GM21737 (cell line): ENCODE measurements at regions not wholly inside any gene's neighbourhood (a gene's known extent, or its start where the extent isn't known, plus 50 kb on each side); places are given as distances from the start of the nearest gene placed in this dataset.

ENCODE experiments used
- ATAC-seq: cut with Tn5 transposase; IDR thresholded peaks from one replicate; pipeline ENCODE4 v1.9.1; 2021; ENCODE audit warnings: mild to moderate bottlenecking, moderate library complexity; ENCODE audit not compliant: unreplicated experiment

DNA sequence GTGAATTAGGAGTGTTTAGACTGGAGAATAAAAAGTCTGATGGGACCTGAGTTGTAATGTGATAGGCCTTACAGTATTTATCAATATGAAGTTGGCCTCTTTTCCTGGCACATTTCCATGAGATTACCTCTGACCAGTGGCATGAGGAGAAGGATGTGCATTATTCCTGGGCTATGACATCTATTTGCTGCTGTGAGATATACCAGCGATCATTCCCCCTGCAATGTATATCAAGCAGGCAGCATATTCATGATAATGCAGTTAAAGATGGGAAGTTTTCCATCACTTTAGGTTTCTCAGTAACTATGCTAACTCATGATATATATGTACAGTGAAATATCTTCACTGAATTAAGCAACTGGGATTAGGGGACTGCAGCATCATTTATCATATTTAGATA, 142.8 kb upstream of the MBL2 start:
- no peak for ATAC-seq

GRCh38 chr10:52911163-52911562, 138.6 kb upstream of the MBL2 start:
- no peak for ATAC-seq

DNA sequence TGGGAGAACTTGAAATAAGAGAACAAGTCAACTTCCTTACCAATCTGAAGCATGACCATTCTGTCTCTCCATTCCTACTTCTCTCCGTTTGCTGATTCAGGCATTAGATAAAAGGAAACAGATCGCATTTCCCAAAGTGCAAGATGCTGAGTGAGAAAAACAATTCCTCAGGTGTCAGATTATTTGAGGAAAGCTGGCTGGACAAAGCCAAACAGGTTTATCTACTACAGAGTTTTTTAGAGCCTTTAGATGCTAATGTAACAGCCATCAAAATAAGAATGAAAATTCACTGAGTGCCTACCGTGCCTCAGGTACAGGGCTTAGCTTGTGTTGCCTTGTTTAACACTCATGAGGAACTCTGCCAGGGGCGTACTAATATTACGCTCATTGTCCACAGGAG, 135.9 kb upstream of the MBL2 start:
- no peak for ATAC-seq

DNA sequence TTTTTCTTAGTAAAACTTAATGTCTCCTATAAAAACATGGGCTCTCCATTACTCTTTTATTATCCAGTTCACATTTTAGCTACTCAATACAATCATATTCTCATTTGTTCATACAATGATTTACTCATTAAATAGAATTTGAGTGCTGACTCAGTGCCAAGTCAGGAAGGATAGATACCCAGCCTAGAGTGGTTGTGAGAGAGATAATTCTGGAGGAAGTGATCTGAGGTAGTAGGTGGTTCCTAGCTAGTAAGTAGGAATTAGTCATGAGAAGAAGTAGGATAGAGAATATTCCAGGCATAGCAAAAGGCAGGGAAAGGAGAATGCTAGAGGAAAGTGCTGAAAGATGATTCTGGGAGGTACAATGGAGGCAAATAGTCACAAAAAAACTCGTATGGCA, 133.5 kb upstream of the MBL2 start:
- no peak for ATAC-seq

DNA sequence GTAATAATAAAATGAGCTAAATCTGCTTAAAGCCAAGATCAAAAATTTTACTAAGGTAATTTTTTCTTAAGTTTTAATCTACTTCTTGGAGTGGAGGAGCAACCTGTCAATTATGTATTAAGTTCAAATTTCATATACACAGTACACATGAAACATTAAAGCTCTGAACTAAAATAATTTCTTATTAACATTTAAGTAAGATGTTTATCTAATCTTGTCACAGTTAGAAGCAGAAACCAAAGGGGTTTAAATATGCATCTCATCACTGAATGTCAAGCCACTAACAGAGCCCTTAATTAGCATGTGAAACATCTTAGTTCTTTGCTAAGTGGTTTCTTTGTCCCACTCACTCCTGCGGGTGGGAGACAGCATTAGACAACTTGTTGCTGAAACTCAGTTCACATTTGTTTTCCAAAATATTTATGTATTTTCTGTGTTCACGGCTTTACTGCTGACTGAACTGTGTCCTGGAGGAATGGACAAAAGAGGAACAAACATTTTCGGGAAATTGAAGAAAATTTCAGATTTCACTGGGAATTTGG, 130.9 kb upstream of the MBL2 start:
- no peak for ATAC-seq

- ATAC-seq: peak; percentile 75
Observed at GRCh38 chr10:52900593-52900992, 128.0 kb upstream of the MBL2 start.

DNA sequence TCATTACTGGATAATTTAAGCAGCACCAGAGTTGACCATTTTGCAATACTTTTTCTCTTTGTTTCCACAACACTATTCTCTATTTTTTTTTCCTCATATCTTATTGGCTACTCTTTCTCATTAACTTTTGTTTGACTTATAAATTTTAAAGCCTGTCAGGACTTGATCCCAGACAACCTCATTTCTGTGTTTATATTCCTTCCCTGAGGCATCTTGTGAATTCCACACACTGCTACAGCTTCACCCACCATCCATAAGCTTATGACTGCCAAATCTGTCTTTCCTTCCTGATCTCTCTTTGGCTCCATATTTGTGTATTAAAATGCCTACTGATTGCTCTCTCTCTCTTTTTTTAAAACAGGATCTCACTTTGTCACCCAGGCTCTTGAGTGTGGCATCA, 124.6 kb upstream of the MBL2 start:
- ATAC-seq: no peak

DNA sequence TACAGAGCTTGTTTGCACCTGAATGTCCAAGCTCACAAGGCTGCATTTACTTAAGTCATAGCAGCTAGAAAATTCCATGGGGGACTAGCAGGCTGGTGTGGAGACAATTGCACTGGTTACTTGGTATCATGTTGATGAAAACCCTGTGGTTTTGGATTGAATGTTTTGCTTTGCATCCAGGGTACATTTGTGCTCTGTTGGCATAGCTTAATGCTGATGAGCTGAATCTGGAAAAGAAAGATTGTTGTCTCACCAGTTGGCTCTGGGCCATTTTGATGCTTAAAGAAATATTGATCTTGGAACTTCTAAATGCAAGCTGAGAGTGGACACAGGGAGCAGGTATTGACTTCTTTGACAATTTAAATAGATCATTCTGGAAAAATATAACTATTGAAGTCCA, 122.5 kb upstream of the MBL2 start:
- ATAC-seq: no peak

- ATAC-seq: no peak
Observed at GRCh38 chr10:52890281-52890680, 117.7 kb upstream of the MBL2 start.

- ATAC-seq: no peak
Observed at GRCh38 chr10:52889611-52890010, 117.0 kb upstream of the MBL2 start.

- peak; percentile 88 for ATAC-seq
Observed at GRCh38 chr10:52883996-52884871, 111.7 kb upstream of the MBL2 start.

DNA sequence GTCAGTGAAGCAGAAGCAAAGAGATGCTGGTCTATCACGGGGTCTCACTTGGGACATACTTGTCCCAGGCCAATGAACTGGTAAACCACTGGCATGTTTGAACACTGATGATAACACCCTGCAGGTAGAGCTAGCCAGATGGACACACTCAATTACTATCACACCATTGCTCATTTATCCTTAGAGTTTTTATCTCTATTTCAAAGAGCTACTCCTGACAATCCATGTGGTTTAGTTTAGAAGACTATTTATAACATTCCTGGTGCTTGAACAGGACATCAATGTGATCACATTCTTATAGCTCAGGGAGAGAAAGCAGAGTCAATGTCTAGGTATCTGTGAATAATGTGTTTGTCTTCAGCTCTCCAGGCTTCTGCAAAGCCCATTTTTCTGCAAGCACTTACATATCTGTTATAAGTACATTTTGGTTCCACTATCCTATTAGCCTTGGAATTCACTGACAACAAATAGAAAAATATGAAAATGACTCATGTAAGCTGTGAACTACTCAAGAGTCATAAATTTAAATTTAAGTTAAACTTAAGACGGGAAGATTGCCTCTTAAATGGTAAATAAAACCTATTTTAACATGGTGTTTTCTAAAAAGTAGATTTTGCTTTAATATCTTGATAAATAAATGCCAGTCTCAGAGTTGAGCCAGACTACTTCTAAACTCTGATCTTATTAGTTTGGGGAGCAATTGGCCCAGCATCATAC, 106.7 kb upstream of the MBL2 start:
- ATAC-seq: no peak

DNA sequence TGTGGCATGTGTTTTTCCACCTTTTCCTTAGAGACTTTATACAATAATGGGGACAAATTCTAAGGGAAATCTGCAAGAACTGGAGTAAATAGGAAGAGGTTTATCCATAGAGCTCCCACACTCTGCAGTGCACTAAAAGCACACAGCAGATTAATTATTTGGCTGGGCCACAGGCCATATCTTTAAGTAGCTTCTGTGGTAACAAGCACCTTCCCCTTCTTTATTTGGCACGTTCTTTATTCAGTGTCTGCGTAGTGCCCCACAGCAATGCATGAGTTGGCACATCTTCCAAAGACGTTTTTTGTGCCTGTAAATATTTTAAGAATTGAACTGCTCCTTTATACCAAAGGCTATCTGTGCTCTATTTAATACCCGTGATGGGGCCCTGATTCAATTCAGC, 104.9 kb upstream of the MBL2 start:
- no peak for ATAC-seq

- ATAC-seq: no peak
Observed at GRCh38 chr10:52875336-52875735, 102.8 kb upstream of the MBL2 start.

DNA sequence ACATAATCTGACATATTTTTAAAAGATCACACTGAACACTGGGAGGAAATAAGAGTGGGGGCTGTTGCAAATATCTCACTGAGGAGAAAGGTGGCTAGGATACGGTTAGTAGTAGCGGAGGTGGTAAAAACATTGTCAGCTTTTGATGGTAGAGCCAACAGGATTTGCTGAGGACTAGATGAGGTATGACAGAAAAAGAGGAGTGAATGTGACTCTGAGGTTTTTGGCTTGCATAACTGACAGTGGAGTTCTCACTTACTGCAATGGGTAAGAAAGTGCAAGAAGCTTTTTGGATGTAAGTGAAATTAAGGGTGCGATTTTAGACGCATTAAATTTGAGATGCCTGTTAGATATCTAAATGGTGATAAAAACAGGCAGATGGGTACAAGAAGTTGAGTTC, 102.0 kb upstream of the MBL2 start:
- ATAC-seq: no peak

DNA sequence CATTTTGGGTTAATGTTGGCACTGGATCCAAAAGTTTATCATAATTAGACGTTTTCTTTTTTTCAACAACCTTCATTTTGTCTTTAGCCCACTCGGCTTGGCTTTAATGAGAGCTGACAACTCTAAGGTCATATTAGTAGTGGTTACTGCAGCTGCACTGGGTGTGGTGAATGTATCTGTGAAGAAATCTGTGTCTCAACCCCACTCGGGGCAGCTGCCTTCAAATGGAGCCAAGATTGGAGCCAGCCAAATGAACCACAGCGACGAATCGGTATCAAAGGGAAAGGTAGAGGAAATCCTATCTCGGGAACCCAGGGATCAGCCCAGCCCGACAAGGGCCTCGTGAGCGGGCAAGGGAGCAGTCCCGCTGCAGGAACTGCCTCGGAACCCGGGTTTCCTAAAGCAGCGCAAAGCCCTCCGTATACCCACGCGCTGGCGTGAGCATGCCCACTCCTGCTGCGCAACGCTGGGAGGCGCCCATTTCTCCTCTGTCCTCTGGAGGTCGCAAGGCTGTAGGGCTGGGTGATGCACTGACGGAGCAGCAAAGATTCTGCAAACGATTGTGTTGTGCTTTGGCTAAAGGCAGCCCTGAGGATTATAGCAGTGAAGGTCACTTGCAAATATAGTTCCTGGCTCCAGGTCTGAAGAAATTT, 98.7 kb upstream of the MBL2 start:
- no peak for ATAC-seq

GRCh38 chr10:52870562-52870961, 98.0 kb upstream of the MBL2 start:
- ATAC-seq: no peak

DNA sequence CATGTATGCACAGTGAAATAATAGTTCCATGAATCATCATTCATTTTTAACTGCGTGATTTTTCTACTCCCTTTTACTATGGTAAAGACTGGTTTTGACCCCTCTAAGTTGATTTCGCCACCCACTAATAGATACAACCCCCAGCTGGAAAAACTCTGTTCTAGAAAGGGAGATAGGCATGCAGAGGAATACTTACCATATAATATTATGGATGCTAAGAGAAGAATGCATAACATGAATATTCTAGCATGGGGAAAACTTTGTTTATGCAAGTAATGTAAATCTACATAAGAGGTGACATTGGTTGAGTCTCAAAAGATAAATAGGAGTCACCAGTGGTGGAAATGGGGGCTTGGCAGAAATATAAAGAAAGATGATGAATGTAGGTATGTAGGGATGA, 97.3 kb upstream of the MBL2 start:
- no peak for ATAC-seq

GRCh38 chr10:52865213-52865612, 92.6 kb upstream of the MBL2 start:
- no peak for ATAC-seq

DNA sequence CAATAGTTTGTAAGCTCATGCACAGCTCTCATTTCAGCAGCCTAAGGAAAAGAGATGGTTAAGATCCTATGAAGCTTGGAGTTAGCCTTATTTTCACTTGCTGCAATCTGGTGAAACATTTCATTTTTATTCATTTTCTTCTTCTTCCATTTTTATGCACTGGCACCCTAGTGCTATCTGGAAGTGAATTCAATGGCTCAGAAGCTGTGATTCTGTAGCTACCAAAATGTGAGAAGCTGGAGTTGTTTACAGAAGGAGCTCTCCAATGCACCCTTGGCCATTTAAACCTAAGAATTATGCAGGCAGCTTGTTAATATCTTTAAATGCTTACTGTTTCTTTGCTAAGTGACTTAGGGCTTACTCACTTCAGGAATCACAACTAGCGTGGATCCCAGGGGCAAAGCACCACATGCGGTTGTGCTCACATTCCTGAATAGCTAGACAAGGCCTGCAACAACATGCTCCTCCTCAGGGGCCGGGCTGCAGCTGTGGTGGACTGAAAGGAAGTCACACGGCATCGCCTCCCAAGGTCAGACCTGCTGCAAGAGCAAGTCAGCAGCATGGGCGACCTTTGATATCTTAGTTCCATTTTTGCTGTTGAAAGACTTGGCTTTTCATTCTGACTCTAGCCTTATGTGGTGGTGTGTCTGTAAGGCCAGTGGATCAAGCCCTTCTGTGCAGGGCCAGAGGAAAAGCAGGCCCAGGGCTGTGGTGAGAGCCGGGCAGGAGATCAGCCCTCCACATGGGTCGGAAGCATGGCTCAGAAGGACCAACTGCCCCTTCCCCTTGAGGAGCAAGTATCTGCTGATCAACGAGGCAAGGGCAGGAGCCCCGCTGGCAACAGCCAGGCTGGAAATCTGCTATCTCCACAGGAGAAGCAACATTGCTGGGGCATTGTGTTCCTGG, 91.9 kb upstream of the MBL2 start:
- no peak for ATAC-seq

DNA sequence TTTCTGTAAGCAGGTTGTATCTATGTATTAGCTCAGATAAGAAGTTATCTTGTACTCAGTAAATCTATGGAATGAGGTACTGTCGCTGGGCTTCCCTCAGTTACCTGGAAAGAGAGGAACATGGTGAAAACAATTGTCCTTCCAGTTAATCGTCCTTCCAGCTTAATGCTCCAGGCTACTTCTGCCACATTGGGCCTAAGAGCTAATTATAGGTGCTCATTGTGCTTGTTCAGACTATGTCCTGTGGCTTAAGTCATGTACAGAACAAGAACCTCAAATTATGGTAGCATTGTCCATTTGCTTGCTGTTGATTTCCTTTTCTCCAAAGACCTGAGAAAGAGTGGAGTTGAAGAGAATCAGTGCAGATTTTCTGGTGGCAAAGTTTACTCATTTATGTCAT, 86.1 kb upstream of the MBL2 start:
- no peak for ATAC-seq
